GM21723 (cell line): ENCODE measurements at regions not wholly inside any gene's neighbourhood (a gene's known extent, or its start where the extent isn't known, plus 50 kb on each side); places are given as distances from the start of the nearest gene placed in this dataset.
"Not testable (repeated sequence)": the region's sequence is repeated elsewhere in the genome, so short reads cannot be mapped to it uniquely, and the experiment has no call there.

Experiments used
- ATAC-seq: cut with Tn5 transposase; IDR thresholded peaks from one replicate; pipeline ENCODE4 v1.9.1; 2021; ENCODE audit warnings: mild to moderate bottlenecking, moderate library complexity; ENCODE audit not compliant: unreplicated experiment

DNA sequence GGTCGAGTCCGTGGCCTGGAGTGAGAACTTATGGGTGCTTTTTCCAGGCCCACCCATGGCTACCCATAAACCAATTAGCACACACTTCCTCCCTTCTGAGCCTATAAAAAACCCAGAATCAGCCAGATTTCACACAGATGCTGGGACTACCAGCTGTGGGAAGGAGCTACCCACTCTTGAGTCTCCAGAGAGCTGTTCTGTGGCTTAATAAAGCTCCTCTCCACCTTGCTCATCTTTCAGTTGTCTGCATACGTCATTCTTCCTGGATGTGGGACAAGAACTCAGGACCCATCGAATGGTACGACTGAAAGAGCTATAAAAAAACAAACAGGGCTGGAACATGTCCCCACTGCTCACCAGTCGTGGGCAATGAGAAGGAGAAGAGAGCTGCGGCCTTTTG lies 555.4 kb upstream of the CCDC54 start:
- no peak for ATAC-seq

DNA sequence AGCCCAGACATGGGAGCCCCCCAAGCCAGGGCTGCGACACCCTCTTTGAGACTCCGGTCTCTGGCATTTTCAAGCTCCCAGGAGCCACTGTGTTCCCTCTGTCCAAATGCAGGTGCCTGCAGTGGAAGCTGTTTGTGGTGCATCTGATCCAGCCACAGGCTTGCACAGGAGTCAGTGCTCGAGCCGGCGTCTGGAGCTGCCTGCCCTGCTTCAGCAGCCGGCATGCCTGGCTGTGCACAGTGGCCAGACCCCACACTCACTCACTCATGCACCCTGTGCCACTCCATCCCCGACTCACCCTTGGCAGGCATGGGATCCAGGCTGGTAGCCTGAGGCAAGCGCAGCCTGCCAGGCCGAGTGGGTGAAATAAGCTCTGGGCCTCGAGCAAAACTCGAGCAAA lies 555.0 kb upstream of the CCDC54 start:
- no peak for ATAC-seq

- no peak for ATAC-seq
Measured at GRCh38 chr3:106823701-106824100, 553.5 kb upstream of the CCDC54 start.

- peak; percentile 54 for ATAC-seq
Measured at GRCh38 chr3:106824856-106825255, 552.4 kb upstream of the CCDC54 start.

DNA sequence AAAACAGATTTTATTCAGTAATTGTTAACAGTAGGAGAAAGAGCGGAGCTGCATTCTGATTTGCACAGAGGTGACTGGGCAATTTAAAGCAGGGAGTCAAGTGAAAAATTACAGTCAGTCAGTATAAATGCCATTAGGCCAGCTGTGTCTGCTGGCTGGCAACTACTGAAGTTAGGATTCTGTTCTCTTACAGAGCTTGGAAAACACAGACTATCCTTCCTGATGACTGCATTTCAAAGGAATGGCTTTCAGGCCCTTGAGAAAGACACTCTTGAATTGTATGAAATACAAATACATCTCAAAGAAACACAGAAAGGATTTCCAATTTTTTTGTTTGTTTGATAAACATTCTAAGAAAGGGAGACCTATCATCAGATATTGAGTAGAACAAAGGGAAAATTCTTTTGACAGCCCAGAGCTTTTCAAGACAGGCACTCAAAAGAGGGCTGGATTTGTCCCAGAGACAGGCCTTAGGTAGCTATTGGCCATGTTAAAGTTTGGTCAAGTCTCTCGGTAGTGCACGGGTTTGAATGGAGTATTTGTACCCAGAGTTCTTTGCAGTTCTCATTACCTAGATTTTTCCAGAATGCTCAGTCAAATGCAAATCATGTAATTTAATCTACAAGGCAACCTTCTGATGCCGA lies 551.2 kb upstream of the CCDC54 start:
- no peak for ATAC-seq

- ATAC-seq = no peak
Measured at GRCh38 chr3:106826791-106827311, 550.4 kb upstream of the CCDC54 start.

DNA sequence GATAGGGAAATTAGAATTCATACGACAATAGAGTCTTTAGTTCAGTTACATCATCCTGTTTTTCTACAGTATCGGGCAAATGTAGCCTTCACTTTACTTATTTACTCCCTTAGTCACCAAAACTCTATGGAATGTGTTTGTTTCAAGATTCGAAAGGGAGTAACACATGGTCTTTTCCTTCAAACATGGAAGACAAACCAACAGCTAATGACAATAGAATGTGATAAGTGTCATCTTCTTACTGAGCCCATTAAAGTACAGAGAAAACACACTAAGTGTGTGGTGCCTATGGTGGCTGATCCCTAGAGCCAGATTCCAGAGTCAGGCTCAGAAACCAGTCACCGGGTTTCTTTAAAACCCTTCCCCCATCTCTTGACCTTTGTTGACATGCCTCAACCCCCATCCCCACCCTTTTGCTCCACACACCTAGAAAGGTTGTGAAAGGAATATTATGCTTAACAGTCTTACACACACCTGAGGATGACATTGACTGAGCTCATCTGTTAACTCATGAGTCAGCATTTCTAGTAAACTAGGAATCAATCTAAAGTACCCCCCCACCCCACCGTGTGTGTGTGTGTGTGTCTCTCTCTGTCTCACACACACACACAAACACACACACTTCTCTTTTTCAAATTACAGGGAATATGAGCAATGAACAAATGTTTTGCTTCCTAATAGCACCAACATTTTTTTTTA lies 549.6 kb upstream of the CCDC54 start:
- no peak for ATAC-seq

GRCh38 chr3:106829206-106829605 lies 548.0 kb upstream of the CCDC54 start:
- no peak for ATAC-seq

DNA sequence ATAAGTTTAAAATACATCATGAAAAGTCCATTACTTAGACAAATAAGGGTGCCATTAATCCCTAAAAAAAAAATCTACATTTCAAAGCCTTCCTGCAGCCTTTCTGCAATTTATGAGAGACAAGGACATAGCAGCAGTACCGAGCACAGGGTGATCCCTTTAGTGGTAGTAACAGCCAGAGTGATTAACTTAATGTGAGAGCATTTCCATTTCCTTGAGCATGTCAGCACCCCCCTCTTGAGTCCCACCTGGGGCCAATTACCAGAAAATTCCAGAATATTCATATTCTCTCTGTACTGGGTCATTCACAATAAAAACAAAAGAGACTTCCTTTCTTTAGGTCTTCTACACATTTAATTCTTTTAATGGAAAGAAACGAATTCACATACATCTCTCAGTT lies 546.9 kb upstream of the CCDC54 start:
- ATAC-seq = no peak

- no peak for ATAC-seq
Measured at GRCh38 chr3:106836906-106837305, 540.3 kb upstream of the CCDC54 start.

- ATAC-seq = no peak
Measured at GRCh38 chr3:106837616-106838015, 539.6 kb upstream of the CCDC54 start.

DNA sequence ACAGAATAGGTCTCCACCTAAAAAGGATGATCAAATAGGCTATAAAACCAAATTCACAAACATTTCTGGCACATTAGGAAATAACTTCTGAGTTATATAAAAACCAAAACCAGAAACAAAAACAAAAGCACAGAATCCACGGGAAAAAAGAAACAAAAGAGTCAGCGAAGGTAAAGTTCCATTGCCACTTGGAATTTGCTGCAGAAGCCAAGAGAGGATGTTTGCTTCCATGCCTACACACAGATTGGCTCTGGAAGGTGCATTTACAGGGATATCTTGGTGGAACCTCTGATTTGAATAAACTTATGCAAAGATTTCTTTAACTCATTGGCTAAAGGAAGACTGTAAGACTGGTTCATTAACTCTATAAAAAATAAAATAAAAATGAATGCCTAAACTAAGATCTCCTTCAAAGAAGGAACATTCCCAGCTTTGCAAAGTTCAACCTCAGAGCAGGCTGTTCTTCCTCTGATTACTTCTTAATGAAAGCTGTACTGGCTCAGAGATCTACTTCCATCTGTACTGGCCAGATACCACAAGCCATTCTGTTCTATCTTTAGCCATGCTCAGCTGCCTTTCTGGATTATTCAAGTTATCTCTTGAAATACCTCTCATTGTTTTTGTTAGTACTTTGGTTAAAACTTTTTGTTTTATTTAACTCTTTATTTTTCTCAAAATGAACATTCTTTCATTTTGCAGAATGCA lies 537.5 kb upstream of the CCDC54 start:
- ATAC-seq = no peak

- ATAC-seq = no peak
Measured at GRCh38 chr3:106840319-106840718, 536.9 kb upstream of the CCDC54 start.

GRCh38 chr3:106842151-106842550 lies 535.1 kb upstream of the CCDC54 start:
- ATAC-seq = no peak

GRCh38 chr3:106844638-106845037 lies 532.6 kb upstream of the CCDC54 start:
- ATAC-seq = no peak

DNA sequence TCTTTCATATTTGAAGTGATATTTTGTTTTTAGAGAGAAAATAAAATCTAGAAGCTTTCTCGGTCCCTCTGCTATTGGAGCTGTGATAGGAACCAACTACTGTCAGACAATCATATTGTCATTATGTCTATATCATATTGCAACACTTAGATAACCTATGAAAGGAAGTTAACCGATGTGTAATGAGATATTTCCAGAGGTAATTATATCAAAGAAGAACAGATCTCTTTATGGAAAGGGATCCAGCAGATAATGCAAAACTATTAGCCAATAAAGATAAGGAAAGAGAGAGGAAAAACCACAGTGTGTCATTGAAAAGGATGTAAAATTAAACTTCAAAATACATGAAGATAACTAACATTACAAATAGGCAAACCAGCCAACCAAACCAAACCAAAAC lies 529.1 kb upstream of the CCDC54 start:
- no peak for ATAC-seq

GRCh38 chr3:106850437-106850836 lies 526.8 kb upstream of the CCDC54 start:
- ATAC-seq = no peak

DNA sequence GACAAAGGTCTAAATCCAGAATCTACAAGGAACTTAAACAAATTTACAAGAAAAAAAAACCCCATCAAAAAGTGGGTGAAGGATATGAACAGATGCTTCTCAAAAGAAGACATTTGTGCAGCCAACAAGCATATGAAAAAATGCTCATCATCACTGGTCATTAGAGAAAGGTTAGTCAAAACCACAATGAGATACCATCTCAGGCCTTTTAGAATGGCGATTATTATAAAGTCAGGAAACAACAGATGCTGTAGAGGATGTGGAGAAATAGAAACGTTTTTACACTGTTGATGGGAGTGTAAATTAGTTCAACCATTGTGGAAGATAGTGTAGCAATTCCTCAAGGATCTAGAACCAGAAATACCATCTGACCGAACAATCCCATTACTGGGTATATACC lies 518.9 kb upstream of the CCDC54 start:
- ATAC-seq = not testable (repeated sequence)

GRCh38 chr3:106860182-106860581 lies 517.1 kb upstream of the CCDC54 start:
- ATAC-seq = no peak

DNA sequence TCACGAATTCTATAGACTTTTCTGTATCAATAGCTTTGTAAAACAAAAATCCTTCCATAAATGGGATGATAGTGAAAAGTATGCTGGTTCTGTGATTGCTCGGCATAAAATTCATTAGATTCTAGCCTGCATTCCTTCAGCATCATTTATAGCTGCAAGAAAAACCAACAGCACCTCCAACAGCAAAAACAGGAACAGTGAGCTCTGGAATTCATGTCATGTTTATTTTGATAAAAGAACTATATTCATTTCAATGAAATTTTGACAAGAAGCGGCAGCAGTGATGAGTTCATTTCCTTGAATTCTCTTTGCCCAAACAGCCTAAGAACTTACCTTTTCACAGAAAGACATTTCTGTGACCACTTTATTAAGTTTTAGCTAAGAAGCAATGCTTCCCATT lies 515.2 kb upstream of the CCDC54 start:
- ATAC-seq = no peak

DNA sequence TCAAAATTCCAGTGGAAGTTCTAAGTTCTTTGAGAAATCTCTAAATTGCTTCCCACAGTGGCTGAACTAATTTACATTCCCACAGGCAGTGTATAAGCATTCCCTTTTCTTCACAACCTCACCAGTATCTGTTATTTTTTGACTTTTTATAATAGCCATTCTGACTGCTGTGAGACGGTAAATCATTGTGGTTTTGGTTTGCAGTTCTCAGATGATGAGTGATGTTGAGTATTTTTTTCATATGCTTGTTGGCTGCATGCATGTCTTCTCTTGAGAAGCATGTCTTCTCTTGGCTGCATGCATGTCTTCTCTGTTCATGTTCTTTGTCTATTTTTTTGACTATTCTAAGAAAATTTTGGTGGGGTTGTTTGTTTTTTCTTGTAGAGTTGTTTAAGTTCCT lies 499.6 kb upstream of the CCDC54 start:
- ATAC-seq = no peak

GRCh38 chr3:106880206-106880605 lies 497.0 kb upstream of the CCDC54 start:
- ATAC-seq = no peak
